Tibial nerve (tissue), 3 donors: ENCODE measurements at regions not wholly inside any gene's neighbourhood (a gene's known extent, or its start where the extent isn't known, plus 50 kb on each side); places are given as distances from the start of the nearest gene placed in this dataset.

ENCODE experiments used
- POLR2A ChIP-seq, 2 donors: fragments of 450-650 bp; IDR thresholded peaks; one replicate each; pipeline ENCODE4 v1.6.1; 2017; ENCODE audit warnings: antibody characterized with exemption in 2 of 2, mild to moderate bottlenecking in 2 of 2, moderate library complexity in 2 of 2
- TF ChIP-seq, protein P1 (sequence below), 5 experiments: fragments of 200-600 bp in 3 of 5; fragments of 450-650 bp in 2 of 5; sonication (generic) in 3 of 5; IDR thresholded peaks; one replicate each; pipeline ENCODE4 v1.5.1; 2016 to 2019; ENCODE audit warnings: antibody characterized with exemption in 5 of 5, mild to moderate bottlenecking in 3 of 5, moderate library complexity in 2 of 5

DNA sequence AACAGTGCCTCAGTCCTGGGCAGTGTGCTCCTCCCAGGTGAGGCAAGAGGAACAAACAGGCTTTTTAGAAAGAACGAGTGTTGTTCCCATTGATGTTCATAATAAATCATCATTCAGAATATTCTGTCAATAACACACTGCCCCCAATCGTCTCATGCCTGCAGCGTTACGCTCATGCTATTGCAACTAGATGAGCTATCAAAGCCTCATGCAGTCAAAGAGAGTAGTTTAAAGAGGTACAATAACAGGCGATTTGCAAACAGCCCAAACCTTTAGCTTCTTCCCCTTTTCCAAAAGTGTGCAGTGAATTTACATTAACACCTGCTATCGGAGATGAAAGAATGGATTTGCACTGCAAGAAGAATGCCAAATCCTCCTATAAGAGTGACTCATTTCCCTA lies 1164.7 kb upstream of the MAP3K7 start:
- TF ChIP-seq POLR2A (IDR thresholded peaks at IDR 0.05): no peak
- TF ChIP-seq, protein P1, sequence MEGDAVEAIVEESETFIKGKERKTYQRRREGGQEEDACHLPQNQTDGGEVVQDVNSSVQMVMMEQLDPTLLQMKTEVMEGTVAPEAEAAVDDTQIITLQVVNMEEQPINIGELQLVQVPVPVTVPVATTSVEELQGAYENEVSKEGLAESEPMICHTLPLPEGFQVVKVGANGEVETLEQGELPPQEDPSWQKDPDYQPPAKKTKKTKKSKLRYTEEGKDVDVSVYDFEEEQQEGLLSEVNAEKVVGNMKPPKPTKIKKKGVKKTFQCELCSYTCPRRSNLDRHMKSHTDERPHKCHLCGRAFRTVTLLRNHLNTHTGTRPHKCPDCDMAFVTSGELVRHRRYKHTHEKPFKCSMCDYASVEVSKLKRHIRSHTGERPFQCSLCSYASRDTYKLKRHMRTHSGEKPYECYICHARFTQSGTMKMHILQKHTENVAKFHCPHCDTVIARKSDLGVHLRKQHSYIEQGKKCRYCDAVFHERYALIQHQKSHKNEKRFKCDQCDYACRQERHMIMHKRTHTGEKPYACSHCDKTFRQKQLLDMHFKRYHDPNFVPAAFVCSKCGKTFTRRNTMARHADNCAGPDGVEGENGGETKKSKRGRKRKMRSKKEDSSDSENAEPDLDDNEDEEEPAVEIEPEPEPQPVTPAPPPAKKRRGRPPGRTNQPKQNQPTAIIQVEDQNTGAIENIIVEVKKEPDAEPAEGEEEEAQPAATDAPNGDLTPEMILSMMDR (IDR thresholded peaks at IDR 0.05): no peak
